Lung (tissue), 11 donors: ENCODE measurements at regions not wholly inside any gene's neighbourhood (a gene's known extent, or its start where the extent isn't known, plus 50 kb on each side); places are given as distances from the start of the nearest gene placed in this dataset.

Source experiments
- ATAC-seq: fragments of 200-7000 bp; cut with Tn5 transposase; one replicate; pipeline ENCODE4 v1.9.1; 2020; ENCODE audit warnings: moderate number of reproducible peaks; ENCODE audit not compliant: insufficient read depth, low FRiP score
- DNase-seq, 3 donors: peaks; one replicate each; pipeline ENCODE4 v3.0.0-alpha.2; 2013 to 2017
- H3K27ac ChIP-seq, 2 donors: one replicate each; pipeline ENCODE4 v1.5.1; 2013; ENCODE audit warnings: mild to moderate bottlenecking in 2 of 2, moderate library complexity in 2 of 2, control low read depth in 1 of 2, inconsistent platforms in 1 of 2, low read depth in 1 of 2, low read length in 1 of 2
- H3K27me3 ChIP-seq, 3 donors: one replicate each; pipeline ENCODE4 v1.5.1; 2013; ENCODE audit warnings: low read length in 2 of 3; ENCODE audit not compliant: control insufficient read depth in 3 of 3, insufficient read depth in 3 of 3
- H3K36me3 ChIP-seq, 4 donors: one replicate each; pipeline ENCODE4 v1.5.1; 2013; ENCODE audit warnings: low read length in 4 of 4, mild to moderate bottlenecking in 1 of 4, moderate library complexity in 1 of 4; ENCODE audit not compliant: control insufficient read depth in 4 of 4, insufficient read depth in 4 of 4
- H3K4me1 ChIP-seq, 5 donors: one replicate each; pipeline ENCODE4 v1.5.1; 2013; ENCODE audit warnings: low read length in 5 of 5, mild to moderate bottlenecking in 2 of 5, moderate library complexity in 1 of 5; ENCODE audit not compliant: control insufficient read depth in 5 of 5, insufficient read depth in 5 of 5
- H3K4me3 ChIP-seq: one replicate; pipeline ENCODE4 v1.5.1; 2013; ENCODE audit warnings: mild to moderate bottlenecking, control low read depth, moderate library complexity
- H3K9ac ChIP-seq, 2 donors: one replicate each; pipeline ENCODE4 v1.5.1; 2013; ENCODE audit warnings: low read length in 2 of 2, control low read depth in 1 of 2; ENCODE audit not compliant: insufficient read depth in 1 of 2
- H3K9me3 ChIP-seq, 4 donors: one replicate each; pipeline ENCODE4 v1.5.1; 2013; ENCODE audit warnings: low read length in 3 of 4, mild to moderate bottlenecking in 1 of 4, moderate library complexity in 1 of 4; ENCODE audit not compliant: control insufficient read depth in 4 of 4, insufficient read depth in 3 of 4
- whole genome bisulfite sequencing, 2 donors: extraction: QIAGEN DNeasy Blood & Tissue Kit; methylation state at CpG; one replicate each; pipeline ENCODE4 v1.1.7; 2013; 5-methylcytosine and 5-hydroxymethylcytosine counted together
- TF ChIP-seq, protein P1 (sequence below): IDR thresholded peaks from 2 replicates; pipeline ENCODE4 v1.5.1; 2012; ENCODE audit warnings: mild to moderate bottlenecking; ENCODE audit errors: control extremely low read depth, extremely low read depth
- donor health status: control.
- donor health status: control.
- donor health status: Bipolar disorder and iron deficiency.
- donor health status: healthy.
- donor health status: DM: yes; HTN: yes; CAD: no.

GRCh38 chr19:28044477-28044876 is 1168.5 kb downstream of the UQCRFS1 start:
- Histone ChIP-seq H3K9me3 (peaks cover 0 to 19% (median 1%) of the 10 kb centered on the region in 4 donors), H3K27ac (no peak overlapping the region), H3K4me1 (no peaks in the 10 kb centered on the region), H3K27me3 (no peaks in the 10 kb centered on the region), H3K4me3 (no peak overlapping the region), H3K36me3 (no peaks in the 10 kb centered on the region), H3K9ac (no peak overlapping the region)
- TF ChIP-seq, protein P1, sequence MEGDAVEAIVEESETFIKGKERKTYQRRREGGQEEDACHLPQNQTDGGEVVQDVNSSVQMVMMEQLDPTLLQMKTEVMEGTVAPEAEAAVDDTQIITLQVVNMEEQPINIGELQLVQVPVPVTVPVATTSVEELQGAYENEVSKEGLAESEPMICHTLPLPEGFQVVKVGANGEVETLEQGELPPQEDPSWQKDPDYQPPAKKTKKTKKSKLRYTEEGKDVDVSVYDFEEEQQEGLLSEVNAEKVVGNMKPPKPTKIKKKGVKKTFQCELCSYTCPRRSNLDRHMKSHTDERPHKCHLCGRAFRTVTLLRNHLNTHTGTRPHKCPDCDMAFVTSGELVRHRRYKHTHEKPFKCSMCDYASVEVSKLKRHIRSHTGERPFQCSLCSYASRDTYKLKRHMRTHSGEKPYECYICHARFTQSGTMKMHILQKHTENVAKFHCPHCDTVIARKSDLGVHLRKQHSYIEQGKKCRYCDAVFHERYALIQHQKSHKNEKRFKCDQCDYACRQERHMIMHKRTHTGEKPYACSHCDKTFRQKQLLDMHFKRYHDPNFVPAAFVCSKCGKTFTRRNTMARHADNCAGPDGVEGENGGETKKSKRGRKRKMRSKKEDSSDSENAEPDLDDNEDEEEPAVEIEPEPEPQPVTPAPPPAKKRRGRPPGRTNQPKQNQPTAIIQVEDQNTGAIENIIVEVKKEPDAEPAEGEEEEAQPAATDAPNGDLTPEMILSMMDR, result no peak
- no peak for ATAC-seq
- DNase-seq, result no peak
- 84 to 89% methylated on average over 4 of the region's 4 CpGs for WGBS, 2 donors

DNA sequence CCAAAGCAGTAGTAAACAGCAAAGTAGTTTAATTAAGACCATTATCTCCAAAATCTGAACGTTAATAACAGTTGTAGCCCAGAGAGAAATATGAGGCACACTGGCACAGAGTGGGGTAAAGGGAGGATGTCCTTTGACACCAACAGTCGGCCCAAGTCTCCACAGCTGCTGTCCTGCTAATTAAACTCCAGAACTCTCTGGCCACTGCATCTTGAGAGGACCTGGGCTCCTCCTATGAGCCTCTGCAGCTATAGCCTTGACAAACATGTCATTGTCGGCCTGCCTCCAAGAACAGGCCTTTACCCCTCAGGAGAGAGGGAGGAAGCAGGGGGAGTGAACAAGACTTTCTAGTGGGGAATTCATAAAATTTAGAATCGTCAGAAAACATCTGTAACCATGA is 1170.4 kb downstream of the UQCRFS1 start:
- Histone ChIP-seq H3K4me3 (no peak overlapping the region), H3K9me3 (peaks cover 0 to 14% (median under 1%) of the 10 kb centered on the region in 4 donors), H3K4me1 (no peaks in the 10 kb centered on the region), H3K27ac (no peak overlapping the region), H3K9ac (no peak overlapping the region), H3K27me3 (no peaks in the 10 kb centered on the region), H3K36me3 (no peaks in the 10 kb centered on the region)
- ATAC-seq, result no peak
- 58 to 64% methylated on average over 4 of the region's 4 CpGs for WGBS, 2 donors
- TF ChIP-seq, protein P1, result no peak
- DNase-seq, result no peak

- Histone ChIP-seq H3K27me3 (no peaks in the 10 kb centered on the region), H3K36me3 (no peaks in the 10 kb centered on the region), H3K4me3 (no peak overlapping the region), H3K9me3 (no peaks in the 10 kb centered on the region), H3K4me1 (no peaks in the 10 kb centered on the region), H3K27ac (no peak overlapping the region), H3K9ac (no peak overlapping the region)
- 86 to 88% methylated on average over 4 of the region's 4 CpGs for WGBS, 2 donors
- TF ChIP-seq, protein P1, result no peak
- no peak for DNase-seq
- no peak for ATAC-seq
These were observed 1173.1 kb downstream of the UQCRFS1 start for GRCh38 chr19:28039677-28040381.

- H3K4me3 ChIP-seq, result no peak overlapping the region
- DNase-seq (no peak), ATAC-seq (no peak)
- H3K4me1 ChIP-seq, result no peaks in the 10 kb centered on the region
- H3K9ac ChIP-seq, result no peak overlapping the region
- TF ChIP-seq, protein P1, result no peak
- H3K9me3 ChIP-seq, result peaks cover 0 to 4% (median 0%) of the 10 kb centered on the region in 4 donors
- H3K36me3 ChIP-seq, result no peaks in the 10 kb centered on the region
- H3K27ac ChIP-seq, result no peak overlapping the region
- WGBS, 2 donors, result 37 to 46% methylated on average over 4 of the region's 4 CpGs
- no peaks in the 10 kb centered on the region for H3K27me3 ChIP-seq
These were observed 1175.8 kb downstream of the UQCRFS1 start for GRCh38 chr19:28037186-28037585.
